ENCODE measurements at regions not wholly inside any gene's neighbourhood (a gene's known extent, or its start where the extent isn't known, plus 50 kb on each side); places are given as distances from the start of the nearest gene placed in this dataset.

DNA sequence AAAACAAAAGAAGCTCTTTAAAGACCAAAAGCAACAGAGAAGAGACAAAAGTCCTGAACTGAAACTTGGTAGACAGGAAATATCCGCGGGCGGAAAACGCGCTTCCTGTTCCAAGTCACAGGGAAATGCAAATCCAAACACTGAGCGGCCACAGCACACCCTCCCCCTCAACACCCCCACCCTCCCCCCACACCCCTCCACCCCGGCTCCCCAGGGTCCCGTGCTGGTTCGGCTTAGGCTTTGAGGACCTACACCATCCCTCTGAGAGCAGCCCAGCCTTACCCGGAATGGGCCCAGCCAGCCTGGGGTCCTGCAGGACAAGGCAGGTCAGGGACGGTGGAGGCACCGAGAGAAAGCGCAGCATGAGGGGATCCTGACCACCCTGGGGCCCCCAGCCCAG, 160.4 kb downstream of the BRD1 start:
- Histone ChIP-seq H3K9me2 (replicated peaks; ENCODE audit: insufficient read depth, low read length) (no peaks in the 10 kb centered on the region), H4K20me1 (ENCODE audit: low read depth, low read length) (no peaks in the 10 kb centered on the region), H3K4me2 (ENCODE audit: low read depth, low read length, poor library complexity, severe bottlenecking) (no peak overlapping the region), H2AFZ (ENCODE audit: low read depth, low read length, severe bottlenecking) (no peak overlapping the region), H3K9ac (ENCODE audit: low read length) (no peak overlapping the region), H3F3A (ENCODE audit: insufficient read depth) (no peaks in the 10 kb centered on the region), H3K36me3 (ENCODE audit: low read length) (no peaks in the 10 kb centered on the region), H3K4me3 (ENCODE audit: insufficient read depth, low read length, poor library complexity, severe bottlenecking) (no peak overlapping the region), H3K79me2 (ENCODE audit: insufficient read depth, low read length) (no peaks in the 10 kb centered on the region), H3K27ac (ENCODE audit: low read depth, low read length) (no peak overlapping the region), H3K9me3 (ENCODE audit: insufficient read depth, low read length) (no peaks in the 10 kb centered on the region), H3K27me3 (ENCODE audit: low read length) (no peaks in the 10 kb centered on the region)
- TF ChIP-seq, protein P1, sequence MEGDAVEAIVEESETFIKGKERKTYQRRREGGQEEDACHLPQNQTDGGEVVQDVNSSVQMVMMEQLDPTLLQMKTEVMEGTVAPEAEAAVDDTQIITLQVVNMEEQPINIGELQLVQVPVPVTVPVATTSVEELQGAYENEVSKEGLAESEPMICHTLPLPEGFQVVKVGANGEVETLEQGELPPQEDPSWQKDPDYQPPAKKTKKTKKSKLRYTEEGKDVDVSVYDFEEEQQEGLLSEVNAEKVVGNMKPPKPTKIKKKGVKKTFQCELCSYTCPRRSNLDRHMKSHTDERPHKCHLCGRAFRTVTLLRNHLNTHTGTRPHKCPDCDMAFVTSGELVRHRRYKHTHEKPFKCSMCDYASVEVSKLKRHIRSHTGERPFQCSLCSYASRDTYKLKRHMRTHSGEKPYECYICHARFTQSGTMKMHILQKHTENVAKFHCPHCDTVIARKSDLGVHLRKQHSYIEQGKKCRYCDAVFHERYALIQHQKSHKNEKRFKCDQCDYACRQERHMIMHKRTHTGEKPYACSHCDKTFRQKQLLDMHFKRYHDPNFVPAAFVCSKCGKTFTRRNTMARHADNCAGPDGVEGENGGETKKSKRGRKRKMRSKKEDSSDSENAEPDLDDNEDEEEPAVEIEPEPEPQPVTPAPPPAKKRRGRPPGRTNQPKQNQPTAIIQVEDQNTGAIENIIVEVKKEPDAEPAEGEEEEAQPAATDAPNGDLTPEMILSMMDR (IDR thresholded peaks at IDR 0.05; ENCODE audit: insufficient read depth, low read length, poor library complexity, severe bottlenecking), result no peak
- no peak for TF ChIP-seq EZH2phosphoT487 (conservative IDR thresholded peaks at IDR 0.05; ENCODE audit: low read length)

DNA sequence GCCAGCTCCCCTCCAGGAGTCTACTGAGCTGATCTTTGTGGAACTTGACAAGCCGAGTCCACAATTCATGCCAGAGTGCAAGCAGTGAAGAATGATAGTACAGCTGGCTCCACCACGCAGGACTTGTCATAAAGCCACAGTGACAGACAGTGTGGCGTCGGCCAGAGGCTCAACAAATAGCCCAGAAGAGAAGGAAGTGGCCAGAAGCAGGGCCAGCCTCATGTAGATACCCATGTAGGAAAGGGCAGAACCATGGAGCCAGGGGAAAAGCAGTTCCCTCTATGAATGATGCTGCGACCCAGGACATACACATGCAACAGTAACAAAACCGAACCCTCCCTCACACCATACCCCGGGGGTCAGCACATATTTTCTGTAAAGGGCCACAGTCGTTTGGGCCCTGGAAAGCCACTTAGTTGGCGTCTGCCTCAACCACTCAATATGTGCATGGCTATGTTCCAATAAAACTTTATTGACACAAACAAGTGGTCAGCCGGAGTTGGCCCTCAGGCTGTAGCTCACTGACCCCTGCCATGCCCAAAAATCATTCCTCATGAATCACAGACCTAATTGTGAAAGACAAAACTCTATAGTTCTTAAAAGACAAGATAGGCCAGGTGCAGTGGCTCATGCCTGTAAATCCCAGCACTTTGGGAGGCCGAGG, 161.4 kb downstream of the BRD1 start:
- Histone ChIP-seq H3K9me2 (replicated peaks; ENCODE audit: insufficient read depth, low read length) (no peaks in the 10 kb centered on the region), H3K9ac (ENCODE audit: low read length) (no peak overlapping the region), H3K4me3 (ENCODE audit: insufficient read depth, low read length, poor library complexity, severe bottlenecking) (no peak overlapping the region), H3K4me2 (ENCODE audit: low read depth, low read length, poor library complexity, severe bottlenecking) (no peak overlapping the region), H2AFZ (ENCODE audit: low read depth, low read length, severe bottlenecking) (no peak overlapping the region), H3K79me2 (ENCODE audit: insufficient read depth, low read length) (no peaks in the 10 kb centered on the region), H3K27ac (ENCODE audit: low read depth, low read length) (no peak overlapping the region), H4K20me1 (ENCODE audit: low read depth, low read length) (no peaks in the 10 kb centered on the region), H3F3A (ENCODE audit: insufficient read depth) (no peaks in the 10 kb centered on the region), H3K27me3 (ENCODE audit: low read length) (no peaks in the 10 kb centered on the region), H3K9me3 (ENCODE audit: insufficient read depth, low read length) (no peaks in the 10 kb centered on the region), H3K36me3 (ENCODE audit: low read length) (no peaks in the 10 kb centered on the region)
- no peak for TF ChIP-seq EZH2phosphoT487 (conservative IDR thresholded peaks at IDR 0.05; ENCODE audit: low read length)
- TF ChIP-seq, protein P1 (IDR thresholded peaks at IDR 0.05; ENCODE audit: insufficient read depth, low read length, poor library complexity, severe bottlenecking), result no peak

DNA sequence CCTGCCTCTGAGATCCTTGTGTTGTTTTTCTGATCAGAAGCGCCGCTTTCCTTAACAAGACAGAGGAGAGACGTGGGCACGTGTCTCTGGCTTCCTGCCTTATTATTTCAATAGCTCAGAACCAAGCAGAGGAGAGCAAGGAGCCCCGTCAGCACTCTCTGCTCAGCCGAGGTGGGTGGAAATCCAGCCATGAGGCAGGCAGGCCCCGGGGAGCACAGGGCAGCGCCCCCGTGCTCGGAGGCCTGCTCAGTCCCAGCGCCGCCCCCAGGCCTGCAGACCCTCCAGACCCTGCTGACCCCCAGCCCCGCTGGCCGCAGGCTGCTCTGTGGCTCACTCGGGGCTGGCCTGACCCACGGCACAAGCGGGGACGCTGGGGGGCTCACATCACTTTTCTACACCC, 162.8 kb downstream of the BRD1 start:
- Histone ChIP-seq H3K4me3 (ENCODE audit: insufficient read depth, low read length, poor library complexity, severe bottlenecking) (no peak overlapping the region), H3K36me3 (ENCODE audit: low read length) (no peaks in the 10 kb centered on the region), H4K20me1 (ENCODE audit: low read depth, low read length) (no peaks in the 10 kb centered on the region), H3K27ac (ENCODE audit: low read depth, low read length) (no peak overlapping the region), H3K9me2 (replicated peaks; ENCODE audit: insufficient read depth, low read length) (no peaks in the 10 kb centered on the region), H3K27me3 (ENCODE audit: low read length) (no peaks in the 10 kb centered on the region), H2AFZ (ENCODE audit: low read depth, low read length, severe bottlenecking) (no peak overlapping the region), H3K4me2 (ENCODE audit: low read depth, low read length, poor library complexity, severe bottlenecking) (no peak overlapping the region), H3K9ac (ENCODE audit: low read length) (no peak overlapping the region), H3K79me2 (ENCODE audit: insufficient read depth, low read length) (no peaks in the 10 kb centered on the region), H3K9me3 (ENCODE audit: insufficient read depth, low read length) (no peaks in the 10 kb centered on the region), H3F3A (ENCODE audit: insufficient read depth) (no peaks in the 10 kb centered on the region)
- TF ChIP-seq EZH2phosphoT487 (conservative IDR thresholded peaks at IDR 0.05; ENCODE audit: low read length), result no peak
- TF ChIP-seq, protein P1 (IDR thresholded peaks at IDR 0.05; ENCODE audit: insufficient read depth, low read length, poor library complexity, severe bottlenecking), result no peak
